Lower leg skin (tissue), 3 donors: ENCODE measurements at regions not wholly inside any gene's neighbourhood (a gene's known extent, or its start where the extent isn't known, plus 50 kb on each side); places are given as distances from the start of the nearest gene placed in this dataset.

Experiments
- CTCF ChIP-seq, 3 donors: fragments of 450-650 bp; IDR thresholded peaks; one replicate each; pipeline ENCODE4 v1.5.1; 2016; ENCODE audit warnings: antibody characterized with exemption in 3 of 3, mild to moderate bottlenecking in 3 of 3, moderate library complexity in 2 of 3
- POLR2A ChIP-seq, 2 donors: fragments of 450-650 bp; IDR thresholded peaks; one replicate each; pipeline ENCODE4 v1.6.1; 2016 to 2017; ENCODE audit warnings: antibody characterized with exemption in 2 of 2, mild to moderate bottlenecking in 1 of 2, moderate library complexity in 1 of 2

DNA sequence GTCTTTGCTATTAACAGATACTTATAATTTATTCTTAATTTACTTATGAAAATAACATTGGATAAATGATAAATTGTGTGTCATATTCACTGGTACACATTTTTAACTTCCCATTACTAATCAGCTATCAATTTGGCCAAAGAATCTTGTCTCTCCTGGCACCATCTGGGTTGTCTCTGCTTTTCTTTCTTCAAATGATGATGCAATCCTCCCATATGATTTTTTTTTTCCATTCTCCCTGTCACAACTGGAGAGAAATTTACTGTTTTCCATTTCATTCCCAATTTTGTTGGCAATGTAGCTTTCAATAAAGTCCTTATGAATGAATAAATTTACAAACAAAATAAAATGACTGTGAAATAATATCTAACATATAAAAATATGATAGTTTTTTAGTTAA, 743.7 kb upstream of the EPHA6 start:
- no peak for TF ChIP-seq POLR2A (IDR thresholded peaks at IDR 0.05)
- TF ChIP-seq CTCF (IDR thresholded peaks at IDR 0.05): no peak
